ENCODE measurements at regions not wholly inside any gene's neighbourhood (a gene's known extent, or its start where the extent isn't known, plus 50 kb on each side); places are given as distances from the start of the nearest gene placed in this dataset.

GRCh38 chr1:193566735-193567134 is 380.3 kb upstream of the B3GALT2 start:
- no peaks in the 10 kb centered on the region for H3K36me3 ChIP-seq
- H3K4me1 ChIP-seq = no peaks in the 10 kb centered on the region
- ATAC-seq = no peak
- DNase-seq = no peak
- no peaks in the 10 kb centered on the region for H3K27me3 ChIP-seq (ENCODE audit: low read depth)
- H3K9me3 ChIP-seq = no peaks in the 10 kb centered on the region
- intact Hi-C loops (cut with DNase I) = no loop called here
- TF ChIP-seq CTCF (IDR thresholded peaks at IDR 0.05) = no peak
- no peak overlapping the region for H3K4me3 ChIP-seq
- H3K27ac ChIP-seq = no peak overlapping the region

- Histone ChIP-seq H3K4me3 (no peak overlapping the region), H3K4me1 (no peaks in the 10 kb centered on the region), H3K27ac (no peak overlapping the region), H3K36me3 (no peaks in the 10 kb centered on the region), H3K27me3 (ENCODE audit: low read depth) (no peaks in the 10 kb centered on the region), H3K9me3 (no peaks in the 10 kb centered on the region)
- no peak for DNase-seq
- no peak for ATAC-seq
- no peak for TF ChIP-seq CTCF (IDR thresholded peaks at IDR 0.05)
- intact Hi-C loops (cut with DNase I) = no loop called here
Observed at GRCh38 chr1:193565971-193566577, 379.7 kb upstream of the B3GALT2 start.

DNA sequence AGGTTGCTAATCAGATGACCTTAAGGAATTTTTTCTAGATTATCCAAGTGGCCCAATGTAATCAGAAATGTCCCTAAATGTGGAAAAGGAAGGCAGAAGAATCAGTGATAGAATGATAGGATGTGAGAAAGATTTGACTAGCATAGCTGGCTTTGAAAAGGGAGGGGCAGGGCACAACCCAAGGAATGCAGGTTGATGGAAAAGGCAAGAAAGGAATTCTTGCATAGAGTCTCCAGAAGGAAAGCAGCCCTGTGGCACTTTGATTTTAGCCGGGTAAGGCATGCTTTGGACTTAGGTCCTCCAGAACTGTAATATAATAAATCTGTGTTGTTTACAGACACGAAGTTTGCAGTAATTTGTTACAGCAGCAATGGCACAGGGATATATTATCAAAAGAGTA is 375.7 kb upstream of the B3GALT2 start:
- H3K27ac ChIP-seq = no peak overlapping the region
- TF ChIP-seq CTCF (IDR thresholded peaks at IDR 0.05) = no peak
- peaks cover 5% of the 10 kb centered on the region for H3K4me1 ChIP-seq
- DNase-seq (no peak), ATAC-seq (no peak)
- H3K9me3 ChIP-seq = no peaks in the 10 kb centered on the region
- no peaks in the 10 kb centered on the region for H3K36me3 ChIP-seq
- H3K4me3 ChIP-seq = no peak overlapping the region
- no peaks in the 10 kb centered on the region for H3K27me3 ChIP-seq (ENCODE audit: low read depth)
- intact Hi-C loops (cut with DNase I) = no loop called here

GRCh38 chr1:193558491-193559028 is 372.1 kb upstream of the B3GALT2 start:
- TF ChIP-seq CTCF (IDR thresholded peaks at IDR 0.05) = no peak
- H3K27ac ChIP-seq = no peak overlapping the region
- intact Hi-C loops (cut with DNase I) = no loop called here

GRCh38 chr1:193555662-193556441 is 369.4 kb upstream of the B3GALT2 start:
- Histone ChIP-seq H3K4me1 (peaks cover 5% of the 10 kb centered on the region), H3K9me3 (no peaks in the 10 kb centered on the region), H3K27ac (no peak overlapping the region), H3K36me3 (no peaks in the 10 kb centered on the region), H3K27me3 (ENCODE audit: low read depth) (no peaks in the 10 kb centered on the region), H3K4me3 (no peak overlapping the region)
- TF ChIP-seq CTCF (IDR thresholded peaks at IDR 0.05) = no peak
- ATAC-seq (no peak), DNase-seq (no peak)
- intact Hi-C loops (cut with DNase I) = no loop called here

More at GRCh38 chr1:193558491-193559028, 372.1 kb upstream of the B3GALT2 start:
- H3K27me3 ChIP-seq (ENCODE audit: low read depth) = no peaks in the 10 kb centered on the region
- H3K9me3 ChIP-seq = no peaks in the 10 kb centered on the region
- no peaks in the 10 kb centered on the region for H3K36me3 ChIP-seq
- H3K4me3 ChIP-seq = no peak overlapping the region
- H3K4me1 ChIP-seq = peaks cover 5% of the 10 kb centered on the region
- DNase-seq (no peak), ATAC-seq (peak; percentile 83 to 87)
